ENCODE measurements at regions not wholly inside any gene's neighbourhood (a gene's known extent, or its start where the extent isn't known, plus 50 kb on each side); places are given as distances from the start of the nearest gene placed in this dataset.

GRCh38 chr9:16352251-16352650, 518.2 kb downstream of the BNC2 start:
- TF ChIP-seq CTCF (conservative IDR thresholded peaks at IDR 0.05) (no peak), ZFX (IDR thresholded peaks at IDR 0.05) (no peak)
